H9 (cell line): ENCODE measurements at regions not wholly inside any gene's neighbourhood (a gene's known extent, or its start where the extent isn't known, plus 50 kb on each side); places are given as distances from the start of the nearest gene placed in this dataset.

Experiments used
- DNase-seq: peaks from one replicate; pipeline ENCODE4 v3.0.0-alpha.2; 2017
- H2AFZ ChIP-seq: one replicate; pipeline ENCODE4 v1.6.1; 2013; ENCODE audit warnings: mild to moderate bottlenecking, low read length, control low read depth, moderate library complexity
- H2AK5ac ChIP-seq: 2 replicates; pipeline ENCODE4 v1.6.1; 2013; ENCODE audit warnings: low read length, control low read depth, mixed read lengths; ENCODE audit not compliant: insufficient read length
- H2BK120ac ChIP-seq: one replicate; pipeline ENCODE4 v1.6.1; 2013; ENCODE audit warnings: low read depth, mild to moderate bottlenecking, low read length, control low read depth, inconsistent platforms; ENCODE audit not compliant: poor library complexity, severe bottlenecking
- H2BK12ac ChIP-seq: 2 replicates; pipeline ENCODE4 v1.6.1; 2013; ENCODE audit warnings: low read length, control low read depth, mixed read lengths, low read depth; ENCODE audit not compliant: insufficient read length
- H2BK15ac ChIP-seq: 2 replicates; pipeline ENCODE4 v1.6.1; 2013; ENCODE audit warnings: low read depth, low read length, control low read depth
- H2BK20ac ChIP-seq: one replicate; pipeline ENCODE4 v1.6.1; 2013; ENCODE audit warnings: low read depth, mild to moderate bottlenecking, low read length, control low read depth, inconsistent platforms; ENCODE audit not compliant: poor library complexity, severe bottlenecking
- H2BK5ac ChIP-seq: 2 replicates; pipeline ENCODE4 v1.6.1; 2013; ENCODE audit warnings: low read length, control low read depth, mixed read lengths; ENCODE audit not compliant: insufficient read length
- H3K14ac ChIP-seq: 2 replicates; pipeline ENCODE4 v1.6.1; 2013; ENCODE audit warnings: low read length, control low read depth; ENCODE audit not compliant: insufficient read depth
- H3K18ac ChIP-seq: 2 replicates; pipeline ENCODE4 v1.6.1; 2013; ENCODE audit warnings: low read depth, mild to moderate bottlenecking, mixed read lengths, low read length, control low read depth; ENCODE audit not compliant: insufficient read length
- H3K23ac ChIP-seq: 2 replicates; pipeline ENCODE4 v1.6.1; 2013; ENCODE audit warnings: low read length, control low read depth, mixed read lengths, low read depth; ENCODE audit not compliant: insufficient read length
- H3K23me2 ChIP-seq: 2 replicates; pipeline ENCODE4 v1.6.1; 2013; ENCODE audit warnings: low read depth, mild to moderate bottlenecking, mixed read lengths, low read length, control low read depth; ENCODE audit not compliant: insufficient read length, poor library complexity, severe bottlenecking
- H3K27ac ChIP-seq: 2 replicates; pipeline ENCODE4 v1.5.1; 2013; ENCODE audit warnings: low read length, control low read depth, mixed read lengths, low read depth; ENCODE audit not compliant: insufficient read length
- H3K27me3 ChIP-seq: 2 replicates; pipeline ENCODE4 v1.6.1; 2013; ENCODE audit warnings: low read length, control low read depth, inconsistent platforms; ENCODE audit not compliant: insufficient read depth
- H3K4ac ChIP-seq: 2 replicates; pipeline ENCODE4 v1.6.1; 2013; ENCODE audit warnings: low read depth, mild to moderate bottlenecking, control low read depth, inconsistent platforms, low read length, moderate library complexity
- H3K4me1 ChIP-seq: 2 replicates; pipeline ENCODE4 v1.6.1; 2013; ENCODE audit warnings: low read length, control low read depth, inconsistent platforms; ENCODE audit not compliant: insufficient read depth
- H3K4me2 ChIP-seq: 2 replicates; pipeline ENCODE4 v1.6.1; 2013; ENCODE audit warnings: low read length, control low read depth, mixed read lengths; ENCODE audit not compliant: insufficient read length, insufficient read depth
- H3K56ac ChIP-seq: 2 replicates; pipeline ENCODE4 v1.6.1; 2013; ENCODE audit warnings: low read depth, mild to moderate bottlenecking, mixed read lengths, low read length, control low read depth; ENCODE audit not compliant: insufficient read length
- H3K79me1 ChIP-seq: 2 replicates; pipeline ENCODE4 v1.6.1; 2013; ENCODE audit warnings: low read depth, mild to moderate bottlenecking, moderate library complexity, low read length, control low read depth, inconsistent platforms; ENCODE audit not compliant: insufficient read depth, poor library complexity, severe bottlenecking
- H3K79me2 ChIP-seq: 2 replicates; pipeline ENCODE4 v1.6.1; 2013; ENCODE audit warnings: low read length, control low read depth, inconsistent platforms; ENCODE audit not compliant: insufficient read depth
- H3K9ac ChIP-seq: 2 replicates; pipeline ENCODE4 v1.6.1; 2013; ENCODE audit warnings: low read length, control low read depth, mixed read lengths; ENCODE audit not compliant: insufficient read length; ENCODE audit errors: extremely low read depth
- H3K9me3 ChIP-seq: one replicate; pipeline ENCODE4 v1.6.1; 2013; ENCODE audit warnings: low read depth, low read length, inconsistent platforms; ENCODE audit not compliant: control insufficient read depth
- H3T11ph ChIP-seq: one replicate; pipeline ENCODE4 v1.6.1; 2013; ENCODE audit warnings: mild to moderate bottlenecking, low read length, control low read depth, inconsistent platforms
- H4K20me1 ChIP-seq: one replicate; pipeline ENCODE4 v1.6.1; 2013; ENCODE audit not compliant: control insufficient read depth, insufficient read length, insufficient read depth
- H4K5ac ChIP-seq: 2 replicates; pipeline ENCODE4 v1.6.1; 2013; ENCODE audit warnings: low read depth, mild to moderate bottlenecking, mixed read lengths, low read length, control low read depth; ENCODE audit not compliant: insufficient read length
- H4K8ac ChIP-seq: replicated peaks from 2 replicates; pipeline ENCODE4 v1.6.1; 2013; ENCODE audit warnings: low read length, control low read depth, mixed read lengths, low read depth; ENCODE audit not compliant: insufficient read length
- H4K91ac ChIP-seq: 2 replicates; pipeline ENCODE4 v1.6.1; 2013; ENCODE audit warnings: low read depth, mild to moderate bottlenecking, moderate library complexity, mixed read lengths, low read length, control low read depth; ENCODE audit not compliant: insufficient read length
- H3K27ac Mint-ChIP-seq, 3 experiments: 2 replicates in 2 of 3; 3 replicates in 1 of 3; pipeline ENCODE4 v1.8.0; 2020 to 2021; ENCODE audit warnings: mixed read lengths in 3 of 3, mild to moderate bottlenecking in 1 of 3, moderate library complexity in 1 of 3
- H3K27me3 Mint-ChIP-seq: 2 replicates; pipeline ENCODE4 v1.8.0; 2021; ENCODE audit warnings: low read depth, mild to moderate bottlenecking, moderate library complexity, mixed read lengths
- H3K36me3 Mint-ChIP-seq, 3 experiments: 2 replicates in 2 of 3; 3 replicates in 1 of 3; pipeline ENCODE4 v1.8.0; 2020 to 2021; ENCODE audit warnings: low read depth in 3 of 3, mixed read lengths in 3 of 3; ENCODE audit not compliant: insufficient read depth in 1 of 3
- H3K4me1 Mint-ChIP-seq, 2 experiments: 2 replicates each; pipeline ENCODE4 v1.8.0; 2020; ENCODE audit warnings: mixed read lengths in 2 of 2
- H3K4me3 Mint-ChIP-seq, 2 experiments: 2 replicates in 1 of 2; 3 replicates in 1 of 2; pipeline ENCODE4 v1.8.0; 2020 to 2021; ENCODE audit warnings: mild to moderate bottlenecking in 2 of 2, mixed read lengths in 2 of 2, moderate library complexity in 1 of 2
- H3K9me3 Mint-ChIP-seq, 2 experiments: 2 replicates in 1 of 2; 3 replicates in 1 of 2; pipeline ENCODE4 v1.8.0; 2020; ENCODE audit warnings: mild to moderate bottlenecking in 2 of 2, mixed read lengths in 2 of 2, moderate library complexity in 1 of 2
- WGBS: extraction: QIAGEN DNeasy Blood & Tissue Kit; methylation state at CpG from one replicate; pipeline ENCODE4 v1.1.7; 2013; ENCODE audit warnings: missing lambda C conversion rate, low lambda C conversion rate, mixed read lengths; ENCODE audit not compliant: insufficient read length; ENCODE audit errors: extremely low coverage; 5-methylcytosine and 5-hydroxymethylcytosine counted together
- TF ChIP-seq, protein P1 (sequence below): fragments of 200-600 bp; sonication (generic); conservative IDR thresholded peaks from 3 replicates; pipeline ENCODE4 v1.8.0; 2021; ENCODE audit warnings: antibody characterized with exemption, mild to moderate bottlenecking

GRCh38 chr4:82181789-82182188 is 192.0 kb downstream of the HNRNPD start:
- H4K8ac ChIP-seq: no peak overlapping the region
- H3K4ac ChIP-seq: no peak overlapping the region
- Mint-ChIP-seq H3K27ac (no peak overlapping the region), H3K9me3 (no peaks in the 10 kb centered on the region), H3K27me3 (peaks cover 7% of the 10 kb centered on the region), H3K4me3 (no peak overlapping the region), H3K4me1 (no peaks in the 10 kb centered on the region), H3K36me3 (no peaks in the 10 kb centered on the region)
- H2BK12ac ChIP-seq: no peak overlapping the region
- no peak overlapping the region for H3K56ac ChIP-seq
- no peak overlapping the region for H2BK5ac ChIP-seq
- no peaks in the 10 kb centered on the region for H3K27me3 ChIP-seq
- H2AFZ ChIP-seq: no peak overlapping the region
- H3K18ac ChIP-seq: no peak overlapping the region
- no peak overlapping the region for H4K5ac ChIP-seq
- TF ChIP-seq, protein P1, sequence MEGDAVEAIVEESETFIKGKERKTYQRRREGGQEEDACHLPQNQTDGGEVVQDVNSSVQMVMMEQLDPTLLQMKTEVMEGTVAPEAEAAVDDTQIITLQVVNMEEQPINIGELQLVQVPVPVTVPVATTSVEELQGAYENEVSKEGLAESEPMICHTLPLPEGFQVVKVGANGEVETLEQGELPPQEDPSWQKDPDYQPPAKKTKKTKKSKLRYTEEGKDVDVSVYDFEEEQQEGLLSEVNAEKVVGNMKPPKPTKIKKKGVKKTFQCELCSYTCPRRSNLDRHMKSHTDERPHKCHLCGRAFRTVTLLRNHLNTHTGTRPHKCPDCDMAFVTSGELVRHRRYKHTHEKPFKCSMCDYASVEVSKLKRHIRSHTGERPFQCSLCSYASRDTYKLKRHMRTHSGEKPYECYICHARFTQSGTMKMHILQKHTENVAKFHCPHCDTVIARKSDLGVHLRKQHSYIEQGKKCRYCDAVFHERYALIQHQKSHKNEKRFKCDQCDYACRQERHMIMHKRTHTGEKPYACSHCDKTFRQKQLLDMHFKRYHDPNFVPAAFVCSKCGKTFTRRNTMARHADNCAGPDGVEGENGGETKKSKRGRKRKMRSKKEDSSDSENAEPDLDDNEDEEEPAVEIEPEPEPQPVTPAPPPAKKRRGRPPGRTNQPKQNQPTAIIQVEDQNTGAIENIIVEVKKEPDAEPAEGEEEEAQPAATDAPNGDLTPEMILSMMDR: no peak
- H3K27ac ChIP-seq: no peak overlapping the region
- H3K4me1 ChIP-seq: no peaks in the 10 kb centered on the region
- no peak overlapping the region for H3T11ph ChIP-seq
- H3K4me2 ChIP-seq: no peak overlapping the region
- no peaks in the 10 kb centered on the region for H4K20me1 ChIP-seq
- no peaks in the 10 kb centered on the region for H3K79me1 ChIP-seq
- H3K79me2 ChIP-seq: no peaks in the 10 kb centered on the region
- no peak for DNase-seq
- H2BK20ac ChIP-seq: no peak overlapping the region
- H3K9me3 ChIP-seq: no peaks in the 10 kb centered on the region
- H3K23me2 ChIP-seq: no peaks in the 10 kb centered on the region
- WGBS: no CpG with 5 or more reads among the region's 3 CpGs
- H2BK120ac ChIP-seq: no peak overlapping the region
- no peak overlapping the region for H3K23ac ChIP-seq
- no peak overlapping the region for H4K91ac ChIP-seq
- H2BK15ac ChIP-seq: no peak overlapping the region
- H2AK5ac ChIP-seq: no peak overlapping the region
- no peak overlapping the region for H3K9ac ChIP-seq
- H3K14ac ChIP-seq: no peak overlapping the region
